Loucy (cell line): ENCODE measurements at regions not wholly inside any gene's neighbourhood (a gene's known extent, or its start where the extent isn't known, plus 50 kb on each side); places are given as distances from the start of the nearest gene placed in this dataset.

Experiments
- H2AFZ ChIP-seq: fragments of 200-600 bp; sonication (generic); 2 replicates; pipeline ENCODE4 v1.6.0; 2016; ENCODE audit warnings: antibody characterized with exemption, mild to moderate bottlenecking, low read length, moderate library complexity
- H3F3A ChIP-seq: fragments of 200-600 bp; 2 replicates; pipeline ENCODE4 v1.6.0; 2016; ENCODE audit warnings: antibody characterized with exemption, low read depth, mild to moderate bottlenecking
- H3K27me3 ChIP-seq: fragments of 200-600 bp; sonication (generic); 2 replicates; pipeline ENCODE4 v1.6.1; 2014; ENCODE audit warnings: low read length, mild to moderate bottlenecking; ENCODE audit not compliant: insufficient read depth, poor library complexity, severe bottlenecking
- H3K36me3 ChIP-seq: fragments of 200-600 bp; sonication (generic); 2 replicates; pipeline ENCODE4 v1.6.1; 2016; ENCODE audit warnings: low read length; ENCODE audit not compliant: insufficient read depth
- H3K4me1 ChIP-seq: fragments of 200-600 bp; sonication (generic); 2 replicates; pipeline ENCODE4 v1.5.1; 2014; ENCODE audit warnings: low read length, mild to moderate bottlenecking; ENCODE audit not compliant: insufficient read depth, poor library complexity, severe bottlenecking
- H3K4me2 ChIP-seq: fragments of 200-600 bp; sonication (generic); 2 replicates; pipeline ENCODE4 v1.6.0; 2014; ENCODE audit warnings: antibody characterized with exemption, low read length, low read depth, mild to moderate bottlenecking; ENCODE audit not compliant: poor library complexity, severe bottlenecking
- H3K4me3 ChIP-seq: fragments of 200-600 bp; sonication (generic); 2 replicates; pipeline ENCODE4 v1.5.1; 2014; ENCODE audit warnings: low read length, mild to moderate bottlenecking, mixed read lengths; ENCODE audit not compliant: poor library complexity, severe bottlenecking
- H3K79me2 ChIP-seq: fragments of 200-600 bp; sonication (generic); 2 replicates; pipeline ENCODE4 v1.6.1; 2014; ENCODE audit warnings: low read length; ENCODE audit not compliant: insufficient read depth
- H3K9ac ChIP-seq: fragments of 200-600 bp; sonication (generic); 2 replicates; pipeline ENCODE4 v1.6.0; 2014; ENCODE audit warnings: mild to moderate bottlenecking, low read depth, low read length, moderate library complexity; ENCODE audit not compliant: poor library complexity, severe bottlenecking
- H3K9me2 ChIP-seq: fragments of 200-600 bp; sonication (generic); replicated peaks from 2 replicates; pipeline ENCODE4 v1.6.1; 2016; ENCODE audit warnings: low read depth, low read length, mixed read lengths
- H3K9me3 ChIP-seq: fragments of 200-600 bp; sonication (generic); 2 replicates; pipeline ENCODE4 v1.6.1; 2014; ENCODE audit warnings: mild to moderate bottlenecking, antibody characterized with exemption, low read length, low read depth; ENCODE audit not compliant: insufficient read depth
- H4K20me1 ChIP-seq: fragments of 200-600 bp; sonication (generic); 2 replicates; pipeline ENCODE4 v1.6.0; 2014; ENCODE audit warnings: antibody characterized with exemption, low read length, mild to moderate bottlenecking; ENCODE audit not compliant: insufficient read depth, poor library complexity, severe bottlenecking
- EZH2phosphoT487 ChIP-seq: fragments of 200-600 bp; IDR thresholded peaks from 2 replicates; pipeline ENCODE4 v1.6.1; 2018; ENCODE audit warnings: antibody characterized with exemption, mild to moderate bottlenecking, moderate library complexity, borderline replicate concordance
- TF ChIP-seq, protein P1 (sequence below): fragments of 200-600 bp; sonication (generic); conservative IDR thresholded peaks from 2 replicates; pipeline ENCODE4 v1.5.1; 2014; ENCODE audit warnings: mild to moderate bottlenecking, antibody characterized with exemption, low read length

DNA sequence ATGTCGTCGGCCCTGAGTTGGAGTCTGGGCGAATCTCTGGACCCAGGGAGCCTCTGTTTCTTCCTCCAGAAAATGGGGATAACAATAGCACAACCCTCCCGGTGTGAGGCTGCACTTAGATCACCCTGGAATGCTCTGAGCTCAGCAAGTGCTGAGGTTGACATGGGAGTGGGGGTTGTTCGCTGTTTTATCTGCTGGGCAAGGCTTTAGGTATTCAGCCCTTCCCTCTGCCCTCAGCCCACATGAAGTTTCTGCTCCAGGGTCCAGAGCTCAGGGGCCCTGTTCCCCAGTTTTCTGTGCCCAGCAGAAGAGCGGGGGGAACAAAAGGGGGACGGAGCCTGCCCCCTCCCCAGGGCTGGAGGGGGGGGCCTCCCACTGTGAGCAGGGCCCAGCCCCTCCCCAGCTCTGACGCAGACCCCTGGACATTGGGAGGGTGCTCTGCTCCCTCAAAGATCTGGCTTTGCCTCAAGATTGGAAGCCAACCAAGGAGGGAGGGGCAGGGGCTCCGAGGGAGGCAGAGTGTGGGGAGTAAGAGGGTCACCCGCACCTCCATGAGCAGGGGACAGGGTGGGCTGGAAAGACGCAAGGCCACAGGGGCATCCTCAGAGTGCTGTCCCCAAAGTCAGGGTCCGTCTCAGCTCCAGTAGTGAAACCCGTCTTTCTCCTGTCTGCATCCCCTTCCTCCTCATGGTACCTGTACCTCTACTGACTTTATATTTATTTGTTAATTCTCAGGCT, 215.6 kb downstream of the C9orf50 start:
- H4K20me1 ChIP-seq: no peaks in the 10 kb centered on the region
- peaks cover 3% of the 10 kb centered on the region for H3K4me1 ChIP-seq
- H3F3A ChIP-seq: no peaks in the 10 kb centered on the region
- H3K36me3 ChIP-seq: no peaks in the 10 kb centered on the region
- no peaks in the 10 kb centered on the region for H3K9me3 ChIP-seq
- no peak overlapping the region for H2AFZ ChIP-seq
- no peak overlapping the region for H3K4me2 ChIP-seq
- H3K9me2 ChIP-seq: no peaks in the 10 kb centered on the region
- no peaks in the 10 kb centered on the region for H3K27me3 ChIP-seq
- no peak overlapping the region for H3K9ac ChIP-seq
- no peak overlapping the region for H3K4me3 ChIP-seq
- H3K79me2 ChIP-seq: no peaks in the 10 kb centered on the region
- no peak for TF ChIP-seq EZH2phosphoT487
- TF ChIP-seq, protein P1, sequence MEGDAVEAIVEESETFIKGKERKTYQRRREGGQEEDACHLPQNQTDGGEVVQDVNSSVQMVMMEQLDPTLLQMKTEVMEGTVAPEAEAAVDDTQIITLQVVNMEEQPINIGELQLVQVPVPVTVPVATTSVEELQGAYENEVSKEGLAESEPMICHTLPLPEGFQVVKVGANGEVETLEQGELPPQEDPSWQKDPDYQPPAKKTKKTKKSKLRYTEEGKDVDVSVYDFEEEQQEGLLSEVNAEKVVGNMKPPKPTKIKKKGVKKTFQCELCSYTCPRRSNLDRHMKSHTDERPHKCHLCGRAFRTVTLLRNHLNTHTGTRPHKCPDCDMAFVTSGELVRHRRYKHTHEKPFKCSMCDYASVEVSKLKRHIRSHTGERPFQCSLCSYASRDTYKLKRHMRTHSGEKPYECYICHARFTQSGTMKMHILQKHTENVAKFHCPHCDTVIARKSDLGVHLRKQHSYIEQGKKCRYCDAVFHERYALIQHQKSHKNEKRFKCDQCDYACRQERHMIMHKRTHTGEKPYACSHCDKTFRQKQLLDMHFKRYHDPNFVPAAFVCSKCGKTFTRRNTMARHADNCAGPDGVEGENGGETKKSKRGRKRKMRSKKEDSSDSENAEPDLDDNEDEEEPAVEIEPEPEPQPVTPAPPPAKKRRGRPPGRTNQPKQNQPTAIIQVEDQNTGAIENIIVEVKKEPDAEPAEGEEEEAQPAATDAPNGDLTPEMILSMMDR: no peak

DNA sequence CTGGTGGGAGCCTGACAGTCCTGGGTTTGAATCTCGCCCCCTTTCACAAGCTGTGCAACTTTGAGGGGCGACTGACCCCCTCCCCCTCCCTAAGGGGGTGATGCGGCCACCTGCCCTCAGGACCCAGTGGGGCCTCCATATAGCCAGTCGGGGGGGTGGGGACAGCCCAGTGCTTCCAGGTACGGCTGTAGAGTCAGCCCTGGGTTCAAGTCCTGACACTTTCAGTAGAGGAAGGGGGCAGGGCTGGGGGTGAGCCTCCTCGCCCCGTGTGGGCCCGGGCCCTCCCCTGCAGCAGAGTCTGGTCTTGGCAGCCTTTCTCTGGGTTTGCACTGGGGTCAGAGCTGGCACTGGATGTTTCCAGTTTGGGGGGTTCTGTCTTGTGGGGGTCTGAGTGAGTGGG, 216.3 kb downstream of the C9orf50 start:
- Histone ChIP-seq H3K9me2 (no peaks in the 10 kb centered on the region), H3K79me2 (no peaks in the 10 kb centered on the region), H3K4me3 (no peak overlapping the region), H3K9ac (no peak overlapping the region), H4K20me1 (no peaks in the 10 kb centered on the region), H3K9me3 (no peaks in the 10 kb centered on the region), H3K36me3 (no peaks in the 10 kb centered on the region), H3F3A (no peaks in the 10 kb centered on the region), H3K4me1 (peaks cover 3% of the 10 kb centered on the region), H3K4me2 (no peak overlapping the region), H3K27me3 (no peaks in the 10 kb centered on the region), H2AFZ (no peak overlapping the region)
- TF ChIP-seq, protein P1: no peak
- TF ChIP-seq EZH2phosphoT487: no peak

DNA sequence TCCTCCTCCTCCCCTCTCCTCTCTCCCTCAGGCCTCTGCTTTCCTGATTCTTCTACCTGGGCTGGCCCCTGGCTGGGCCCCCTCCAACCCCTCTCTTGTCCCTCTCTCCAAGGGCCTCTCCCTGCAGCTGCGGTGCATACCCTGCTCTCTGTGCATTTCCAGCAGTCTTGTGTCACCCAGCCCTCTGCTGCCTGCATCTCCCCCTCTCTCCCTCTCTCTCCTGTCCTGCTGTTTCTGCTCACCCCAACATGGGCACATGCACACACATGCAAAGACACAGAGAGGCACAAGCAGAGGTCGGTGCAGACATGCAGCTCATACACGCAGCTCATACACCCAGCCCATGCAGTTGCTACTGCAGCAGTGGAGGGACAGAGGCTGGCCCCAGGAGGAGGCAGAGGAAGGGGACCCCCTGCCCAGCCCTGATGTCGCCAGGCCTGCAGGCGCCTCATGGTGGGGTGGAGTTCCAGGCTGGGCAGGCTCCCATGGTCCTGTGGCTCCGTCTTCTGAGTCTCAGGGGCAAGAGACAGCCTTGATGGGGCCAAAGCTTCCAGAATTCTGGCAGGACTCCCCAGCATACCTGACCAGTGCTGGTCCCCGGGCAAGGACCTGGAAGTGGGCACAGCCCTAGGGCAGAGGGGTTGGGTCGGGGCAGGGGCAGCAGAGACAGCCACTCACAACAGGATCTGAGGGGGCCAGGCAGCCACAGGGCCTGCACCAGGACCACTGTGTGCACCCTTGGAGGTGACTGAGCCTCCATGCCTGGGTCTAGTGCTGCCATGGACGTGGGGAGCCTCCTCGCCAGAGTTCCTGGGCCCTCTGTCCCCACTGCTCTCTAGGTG, 216.9 kb downstream of the C9orf50 start:
- Histone ChIP-seq H3K9ac (no peak overlapping the region), H4K20me1 (no peaks in the 10 kb centered on the region), H3K36me3 (no peaks in the 10 kb centered on the region), H3K9me3 (no peaks in the 10 kb centered on the region), H3K4me3 (no peak overlapping the region), H3K79me2 (no peaks in the 10 kb centered on the region), H3K4me1 (peaks cover 5% of the 10 kb centered on the region), H3F3A (no peaks in the 10 kb centered on the region), H3K9me2 (no peaks in the 10 kb centered on the region), H3K4me2 (no peak overlapping the region), H2AFZ (no peak overlapping the region), H3K27me3 (no peaks in the 10 kb centered on the region)
- TF ChIP-seq EZH2phosphoT487: no peak
- TF ChIP-seq, protein P1: no peak
